A673 (cell line): ENCODE measurements at regions not wholly inside any gene's neighbourhood (a gene's known extent, or its start where the extent isn't known, plus 50 kb on each side); places are given as distances from the start of the nearest gene placed in this dataset.

Experiments
- CTCF ChIP-seq: fragments of 300-800, 200-600 bp; sonication (generic); conservative IDR thresholded peaks from 2 replicates; pipeline ENCODE4 v1.5.1; 2017; ENCODE audit warnings: low read depth, mild to moderate bottlenecking, antibody characterized with exemption, low read length, moderate library complexity, mixed read lengths
- EZH2 ChIP-seq: fragments of 200-600 bp; sonication (generic); IDR thresholded peaks from 2 replicates; pipeline ENCODE4 v1.6.1; 2017; ENCODE audit warnings: borderline replicate concordance, low read depth, mild to moderate bottlenecking, mixed read lengths, antibody characterized with exemption, low read length; ENCODE audit not compliant: poor library complexity, severe bottlenecking

- TF ChIP-seq CTCF = no peak
- TF ChIP-seq EZH2 = no peak
Observed at GRCh38 chrX:139194571-139195280, 335.8 kb upstream of the F9 start.
